Mucosa of rectum (tissue), 2 donors: ENCODE measurements at regions not wholly inside any gene's neighbourhood (a gene's known extent, or its start where the extent isn't known, plus 50 kb on each side); places are given as distances from the start of the nearest gene placed in this dataset.

Source experiments
- H3K27ac ChIP-seq, 2 donors: one replicate each; pipeline ENCODE4 v1.7.0; 2013; ENCODE audit warnings: inconsistent platforms in 2 of 2, low read depth in 2 of 2, low read length in 2 of 2
- H3K27me3 ChIP-seq, 2 donors: one replicate each; pipeline ENCODE4 v1.7.0; 2013; ENCODE audit warnings: low read length in 2 of 2; ENCODE audit not compliant: control insufficient read depth in 2 of 2, insufficient read depth in 2 of 2
- H3K36me3 ChIP-seq, 2 donors: one replicate each; pipeline ENCODE4 v1.7.0; 2013; ENCODE audit warnings: low read length in 2 of 2; ENCODE audit not compliant: control insufficient read depth in 2 of 2, insufficient read depth in 2 of 2
- H3K4me1 ChIP-seq, 2 donors: one replicate each; pipeline ENCODE4 v1.7.0; 2013; ENCODE audit warnings: low read length in 2 of 2, mild to moderate bottlenecking in 1 of 2; ENCODE audit not compliant: control insufficient read depth in 2 of 2, insufficient read depth in 2 of 2
- H3K4me3 ChIP-seq, 2 donors: one replicate each; pipeline ENCODE4 v1.7.0; 2013; ENCODE audit warnings: low read length in 2 of 2
- H3K9ac ChIP-seq, 2 donors: one replicate each; pipeline ENCODE4 v1.7.0; 2013; ENCODE audit warnings: low read length in 2 of 2, low read depth in 1 of 2, mild to moderate bottlenecking in 1 of 2
- H3K9me3 ChIP-seq, 2 donors: one replicate each; pipeline ENCODE4 v1.7.0; 2013; ENCODE audit warnings: low read length in 2 of 2; ENCODE audit not compliant: control insufficient read depth in 2 of 2
- donor health status: healthy.
- donor health status: Normal muscosa, but diverticular disease.

DNA sequence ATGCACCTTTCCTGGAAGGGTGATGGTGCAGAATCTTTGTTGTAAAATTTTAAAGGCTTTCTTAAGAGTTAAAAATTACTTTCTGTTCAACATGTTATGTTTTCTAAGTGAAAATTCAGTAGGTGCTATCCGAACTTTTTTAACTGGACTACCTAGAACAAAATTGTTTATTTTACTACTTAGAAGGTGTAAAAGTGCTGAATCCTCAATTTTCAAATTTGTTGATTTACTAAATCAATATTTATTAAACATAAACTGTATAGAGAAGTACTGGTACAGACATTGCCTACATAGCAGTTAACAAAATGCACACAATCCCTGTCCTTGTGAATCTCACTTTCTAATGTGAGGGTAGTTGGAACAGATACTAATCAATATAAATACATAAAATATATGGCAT lies 277.5 kb downstream of the CTH start:
- no peaks in the 10 kb centered on the region for H3K27me3 ChIP-seq
- no peaks in the 10 kb centered on the region for H3K36me3 ChIP-seq
- no peak overlapping the region for H3K9ac ChIP-seq
- no peak overlapping the region for H3K4me3 ChIP-seq
- no peaks in the 10 kb centered on the region for H3K9me3 ChIP-seq
- no peak overlapping the region for H3K27ac ChIP-seq
- H3K4me1 ChIP-seq: no peaks in the 10 kb centered on the region

DNA sequence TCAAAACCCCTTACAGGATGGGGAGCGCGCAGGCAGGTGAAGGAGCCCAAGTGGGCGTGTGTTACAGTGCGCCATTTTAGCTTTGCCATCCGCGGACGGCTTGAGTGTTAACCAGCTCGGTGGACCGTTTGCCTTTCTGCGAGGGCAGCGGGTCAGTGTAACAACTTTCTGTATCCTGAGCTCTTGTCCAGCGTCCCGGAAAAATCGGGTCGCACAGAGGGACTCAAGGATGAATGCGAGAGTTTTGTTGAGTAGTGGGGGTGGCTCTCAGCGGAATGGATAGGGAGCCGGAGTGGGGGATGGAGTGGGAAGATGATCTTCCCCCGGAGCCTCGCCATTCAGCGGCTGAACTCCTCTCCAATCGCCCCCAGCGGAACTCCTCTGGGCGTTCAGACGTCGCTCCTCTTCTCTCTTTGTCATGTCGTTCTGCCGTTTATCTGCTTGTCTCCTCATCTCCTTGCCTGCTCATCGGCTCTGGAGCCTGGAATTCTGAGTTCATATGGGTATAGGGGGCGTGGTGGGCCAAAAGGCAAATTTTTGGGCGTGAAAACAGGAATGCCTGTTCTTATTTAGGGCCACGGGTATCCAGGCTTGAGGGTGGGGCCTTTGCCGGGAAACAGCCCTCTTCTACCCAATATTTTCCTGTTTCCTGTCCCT lies 295.4 kb downstream of the CTH start:
- no peaks in the 10 kb centered on the region for H3K4me1 ChIP-seq
- peak overlapping the region; percentile 14 to 16 for H3K4me3 ChIP-seq
- H3K27me3 ChIP-seq: no peaks in the 10 kb centered on the region
- no peaks in the 10 kb centered on the region for H3K9me3 ChIP-seq
- H3K36me3 ChIP-seq: no peaks in the 10 kb centered on the region
- no peak overlapping the region for H3K9ac ChIP-seq
- no peak overlapping the region for H3K27ac ChIP-seq

DNA sequence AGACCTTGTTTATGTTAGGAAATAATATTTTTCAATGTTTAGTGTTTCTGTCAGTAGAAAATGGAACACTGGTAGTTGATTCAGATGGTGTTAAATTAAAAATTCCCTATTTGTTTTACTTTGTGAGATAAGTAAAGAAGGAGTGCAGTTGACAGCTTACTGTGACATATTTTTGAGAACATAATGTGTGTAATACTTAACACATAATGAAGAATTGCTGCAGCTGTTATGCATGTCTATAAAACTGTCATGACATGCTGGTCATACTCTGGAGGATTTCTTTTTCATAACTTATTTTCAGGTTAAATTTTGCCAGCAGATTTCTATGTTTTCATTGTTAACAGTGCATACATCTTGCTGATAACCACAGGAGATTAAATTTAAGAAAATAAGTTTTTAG lies 296.1 kb downstream of the CTH start:
- no peaks in the 10 kb centered on the region for H3K4me1 ChIP-seq
- no peaks in the 10 kb centered on the region for H3K27me3 ChIP-seq
- no peaks in the 10 kb centered on the region for H3K36me3 ChIP-seq
- H3K4me3 ChIP-seq: no peak overlapping the region
- no peaks in the 10 kb centered on the region for H3K9me3 ChIP-seq
- H3K27ac ChIP-seq: no peak overlapping the region
- H3K9ac ChIP-seq: no peak overlapping the region

DNA sequence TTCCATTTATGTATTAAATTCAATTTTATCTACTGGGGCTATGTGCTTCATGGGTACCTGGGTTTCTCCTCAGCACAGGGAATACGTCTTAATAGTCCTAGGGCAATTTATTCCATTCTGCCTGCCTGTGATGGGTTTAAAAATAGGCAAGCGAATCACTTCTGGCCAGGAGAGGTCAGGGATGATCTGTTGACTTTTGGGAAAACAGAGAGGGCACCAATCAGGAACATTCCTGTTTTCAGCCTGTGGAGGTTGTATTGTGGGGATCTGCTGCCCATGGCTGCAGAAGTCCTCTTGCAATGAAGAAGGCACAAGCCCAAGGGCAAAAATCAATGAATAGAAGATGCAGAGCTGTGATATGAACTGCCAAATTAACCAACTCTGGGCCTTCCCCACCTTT lies 303.1 kb downstream of the CTH start:
- H3K4me3 ChIP-seq: no peak overlapping the region
- no peaks in the 10 kb centered on the region for H3K27me3 ChIP-seq
- no peak overlapping the region for H3K27ac ChIP-seq
- no peaks in the 10 kb centered on the region for H3K4me1 ChIP-seq
- no peaks in the 10 kb centered on the region for H3K36me3 ChIP-seq
- H3K9me3 ChIP-seq: no peaks in the 10 kb centered on the region
- no peak overlapping the region for H3K9ac ChIP-seq

DNA sequence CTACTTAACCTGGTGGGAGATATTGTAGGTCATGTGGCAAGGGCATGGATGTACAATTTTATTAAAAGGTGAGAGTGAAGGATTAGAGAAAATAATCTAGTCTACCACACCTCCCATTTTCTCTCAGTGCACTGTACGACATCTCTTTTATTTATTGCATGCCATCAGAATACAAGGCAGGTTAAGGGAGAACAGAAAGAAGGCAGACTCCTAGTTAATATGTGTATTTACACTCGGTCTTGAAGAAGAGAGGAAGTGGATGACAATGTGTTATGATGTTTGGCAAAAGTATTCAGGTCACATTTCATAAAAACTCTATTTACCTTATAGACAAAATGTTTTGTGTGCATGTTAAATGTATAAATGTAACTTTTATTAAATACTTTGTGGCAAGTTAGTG lies 306.1 kb downstream of the CTH start:
- Histone ChIP-seq H3K27me3 (no peaks in the 10 kb centered on the region), H3K4me1 (no peaks in the 10 kb centered on the region), H3K36me3 (no peaks in the 10 kb centered on the region), H3K9me3 (no peaks in the 10 kb centered on the region), H3K9ac (no peak overlapping the region), H3K27ac (no peak overlapping the region), H3K4me3 (no peak overlapping the region)

DNA sequence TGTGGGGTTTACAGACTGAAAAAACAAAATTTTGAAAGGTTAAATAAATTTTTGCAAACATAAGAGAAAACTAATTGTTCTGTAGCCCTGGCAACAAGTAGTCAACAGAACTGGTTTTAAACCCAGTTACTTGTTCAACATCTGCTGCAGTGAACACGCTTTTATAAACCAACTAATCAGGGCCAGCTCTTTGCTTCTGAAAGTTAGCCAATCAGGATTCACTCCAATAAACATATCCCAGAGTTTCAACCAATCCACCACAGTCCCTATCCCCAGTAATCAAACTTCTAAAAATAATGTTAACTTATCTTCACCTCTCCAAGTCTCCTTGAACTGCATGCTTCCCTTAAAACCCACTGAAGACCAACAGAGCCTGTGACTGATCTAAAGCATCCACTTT lies 306.6 kb downstream of the CTH start:
- H3K27ac ChIP-seq: no peak overlapping the region

DNA sequence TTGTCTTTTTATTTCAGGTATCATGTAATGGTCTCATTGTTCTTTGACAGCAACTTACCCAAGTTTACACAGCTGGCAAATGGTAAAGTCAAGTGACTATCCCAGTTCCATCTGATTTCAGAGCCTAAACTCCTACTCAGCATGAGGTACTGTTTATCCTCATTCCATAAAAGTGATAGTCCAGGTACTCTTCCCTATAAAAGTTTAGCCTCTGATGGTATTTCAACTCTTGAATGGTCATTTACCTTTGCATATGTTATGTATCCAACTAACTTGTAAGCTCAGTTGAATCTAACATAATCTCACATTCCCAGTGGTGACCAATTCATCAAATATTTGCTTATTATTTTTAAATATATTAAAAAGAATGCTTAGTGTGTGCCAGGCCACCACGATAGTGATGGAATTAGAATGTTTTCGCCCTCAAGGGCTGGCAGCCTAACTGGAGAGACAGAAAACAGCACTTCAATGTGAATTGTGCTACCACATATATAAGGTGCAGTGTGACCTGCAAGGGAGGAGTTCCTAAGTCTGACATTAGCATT lies 307.1 kb downstream of the CTH start:
- Histone ChIP-seq H3K4me1 (no peaks in the 10 kb centered on the region), H3K9ac (no peak overlapping the region), H3K4me3 (no peak overlapping the region), H3K27me3 (no peaks in the 10 kb centered on the region), H3K36me3 (no peaks in the 10 kb centered on the region), H3K27ac (no peak overlapping the region), H3K9me3 (no peaks in the 10 kb centered on the region)

More for the DNA sequence above, 306.6 kb downstream of the CTH start:
- Histone ChIP-seq H3K4me1 (no peaks in the 10 kb centered on the region), H3K9me3 (no peaks in the 10 kb centered on the region), H3K9ac (no peak overlapping the region), H3K4me3 (no peak overlapping the region), H3K27me3 (no peaks in the 10 kb centered on the region), H3K36me3 (no peaks in the 10 kb centered on the region)

DNA sequence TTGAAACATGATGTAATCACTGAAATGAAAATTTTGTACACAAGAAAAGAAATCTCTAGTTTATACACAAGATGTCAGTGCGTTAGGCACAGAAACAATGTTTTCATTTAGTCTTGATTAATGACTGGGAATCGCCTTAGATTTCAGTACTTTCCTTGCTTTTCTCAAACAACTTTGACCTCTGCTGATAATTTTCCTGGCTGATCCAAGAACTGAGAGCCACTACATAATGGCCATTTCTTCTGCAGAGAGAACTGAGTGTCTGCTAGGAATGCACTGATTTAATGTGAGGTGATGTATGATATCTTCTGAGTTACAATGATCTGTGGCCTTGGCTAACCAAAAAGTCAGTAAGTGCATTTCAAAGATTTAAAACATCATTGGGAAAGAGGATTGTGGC lies 308.1 kb downstream of the CTH start:
- no peaks in the 10 kb centered on the region for H3K27me3 ChIP-seq
- no peaks in the 10 kb centered on the region for H3K4me1 ChIP-seq
- H3K9me3 ChIP-seq: no peaks in the 10 kb centered on the region
- no peaks in the 10 kb centered on the region for H3K36me3 ChIP-seq
- H3K4me3 ChIP-seq: no peak overlapping the region
- H3K27ac ChIP-seq: no peak overlapping the region
- H3K9ac ChIP-seq: no peak overlapping the region

DNA sequence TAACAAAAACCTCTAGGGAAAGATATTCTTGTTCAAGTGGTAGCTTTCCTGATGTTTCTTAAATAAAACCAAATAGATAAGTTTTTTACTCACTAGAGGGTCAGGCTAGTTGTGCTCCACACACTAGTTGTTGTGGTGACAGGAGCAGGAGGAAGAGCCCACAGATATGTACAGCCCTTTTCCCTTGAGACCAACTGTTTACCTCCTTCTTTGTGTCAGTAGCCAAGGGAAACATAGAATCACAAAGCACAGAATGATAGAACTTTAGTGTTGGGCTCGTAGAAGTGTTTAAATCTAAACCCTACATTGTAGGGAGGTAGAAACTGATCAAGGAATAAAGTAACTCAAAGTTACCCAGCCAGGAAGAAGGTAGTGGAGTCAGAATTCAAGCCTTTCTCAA lies 309.0 kb downstream of the CTH start:
- Histone ChIP-seq H3K27me3 (no peaks in the 10 kb centered on the region), H3K36me3 (no peaks in the 10 kb centered on the region), H3K9me3 (no peaks in the 10 kb centered on the region), H3K9ac (no peak overlapping the region), H3K27ac (no peak overlapping the region), H3K4me1 (no peaks in the 10 kb centered on the region), H3K4me3 (no peak overlapping the region)

DNA sequence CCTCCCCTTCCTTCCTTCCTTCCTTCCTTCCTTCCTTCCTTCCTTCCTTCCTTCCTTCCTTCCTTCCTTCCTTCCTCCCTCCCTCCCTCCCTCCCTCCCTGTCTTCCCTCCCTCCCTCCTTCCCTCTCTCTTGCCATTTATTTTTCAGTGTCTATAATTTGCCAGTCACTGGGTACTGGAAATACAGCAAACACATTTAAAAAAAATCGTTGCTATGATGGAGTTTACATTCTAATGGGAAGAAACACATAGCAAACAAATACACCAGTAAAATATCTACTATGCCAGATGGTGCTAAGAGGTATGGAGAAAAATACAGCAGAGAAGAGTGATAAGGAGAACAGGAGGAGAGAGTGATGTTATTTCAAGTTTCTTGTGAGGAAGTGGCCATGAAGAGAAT lies 309.5 kb downstream of the CTH start:
- H3K27ac ChIP-seq: no peak overlapping the region
- no peaks in the 10 kb centered on the region for H3K4me1 ChIP-seq
- H3K9ac ChIP-seq: no peak overlapping the region
- no peaks in the 10 kb centered on the region for H3K27me3 ChIP-seq
- H3K36me3 ChIP-seq: no peaks in the 10 kb centered on the region
- H3K9me3 ChIP-seq: no peaks in the 10 kb centered on the region
- no peak overlapping the region for H3K4me3 ChIP-seq
